Gastrocnemius medialis (tissue), 4 donors: ENCODE measurements at regions not wholly inside any gene's neighbourhood (a gene's known extent, or its start where the extent isn't known, plus 50 kb on each side); places are given as distances from the start of the nearest gene placed in this dataset.

ENCODE experiments used
- POLR2A ChIP-seq, 2 donors: fragments of 450-650 bp; IDR thresholded peaks; one replicate each; pipeline ENCODE4 v1.6.1; 2017; ENCODE audit warnings: antibody characterized with exemption in 2 of 2, mild to moderate bottlenecking in 2 of 2, moderate library complexity in 2 of 2
- TF ChIP-seq, protein P1 (sequence below), 5 experiments: fragments of 450-650 bp in 3 of 5; fragments of 200-600 bp in 2 of 5; sonication (generic) in 2 of 5; IDR thresholded peaks in 4 of 5; conservative IDR thresholded peaks in 1 of 5; 1 replicate in 4 of 5; 2 replicates in 1 of 5; pipeline ENCODE4 v1.5.1; 2016 to 2019; ENCODE audit warnings: antibody characterized with exemption in 5 of 5, mild to moderate bottlenecking in 3 of 5, moderate library complexity in 3 of 5

DNA sequence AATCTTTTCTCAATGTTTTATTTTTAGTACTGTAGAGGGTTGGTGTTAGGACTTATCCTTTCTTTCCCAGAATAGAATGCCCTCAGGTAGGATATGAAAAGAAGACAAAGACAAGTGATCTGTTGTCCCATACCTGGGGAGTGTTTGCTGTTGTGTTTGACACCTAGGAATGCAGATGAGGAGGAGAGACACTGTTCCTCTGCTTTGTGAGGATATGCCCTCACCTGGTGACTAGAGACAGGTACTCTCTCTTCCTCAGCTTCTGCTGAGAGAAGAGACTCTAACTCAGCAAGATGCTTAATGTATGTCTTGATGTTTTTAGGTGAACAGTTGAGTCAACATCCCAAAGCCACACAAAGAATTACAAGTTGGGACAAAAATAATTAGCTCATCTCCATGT, 468.4 kb downstream of the PRR16 start:
- TF ChIP-seq, protein P1, sequence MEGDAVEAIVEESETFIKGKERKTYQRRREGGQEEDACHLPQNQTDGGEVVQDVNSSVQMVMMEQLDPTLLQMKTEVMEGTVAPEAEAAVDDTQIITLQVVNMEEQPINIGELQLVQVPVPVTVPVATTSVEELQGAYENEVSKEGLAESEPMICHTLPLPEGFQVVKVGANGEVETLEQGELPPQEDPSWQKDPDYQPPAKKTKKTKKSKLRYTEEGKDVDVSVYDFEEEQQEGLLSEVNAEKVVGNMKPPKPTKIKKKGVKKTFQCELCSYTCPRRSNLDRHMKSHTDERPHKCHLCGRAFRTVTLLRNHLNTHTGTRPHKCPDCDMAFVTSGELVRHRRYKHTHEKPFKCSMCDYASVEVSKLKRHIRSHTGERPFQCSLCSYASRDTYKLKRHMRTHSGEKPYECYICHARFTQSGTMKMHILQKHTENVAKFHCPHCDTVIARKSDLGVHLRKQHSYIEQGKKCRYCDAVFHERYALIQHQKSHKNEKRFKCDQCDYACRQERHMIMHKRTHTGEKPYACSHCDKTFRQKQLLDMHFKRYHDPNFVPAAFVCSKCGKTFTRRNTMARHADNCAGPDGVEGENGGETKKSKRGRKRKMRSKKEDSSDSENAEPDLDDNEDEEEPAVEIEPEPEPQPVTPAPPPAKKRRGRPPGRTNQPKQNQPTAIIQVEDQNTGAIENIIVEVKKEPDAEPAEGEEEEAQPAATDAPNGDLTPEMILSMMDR (IDR thresholded peaks at IDR 0.05 in 4 of 5, conservative IDR thresholded peaks at IDR 0.05 in 1 of 5), result no peak
- no peak for TF ChIP-seq POLR2A (IDR thresholded peaks at IDR 0.05)
